HCEC 1CT (cell line): ENCODE measurements at regions not wholly inside any gene's neighbourhood (a gene's known extent, or its start where the extent isn't known, plus 50 kb on each side); places are given as distances from the start of the nearest gene placed in this dataset.
A peak's percentile ranks its signal among the peaks of the same experiment; 100 is the strongest.

ENCODE experiments used
- DNase-seq: peaks from one replicate; pipeline ENCODE4 v3.0.0-alpha.2; 2017

GRCh38 chr5:20266066-20266465, 278.1 kb upstream of the CDH18 start:
- no peak for DNase-seq

- DNase-seq = no peak
Measured at GRCh38 chr5:20262896-20263295, 274.9 kb upstream of the CDH18 start.

- no peak for DNase-seq
Measured at GRCh38 chr5:20254748-20255147, 266.7 kb upstream of the CDH18 start.

- DNase-seq = peak; percentile 32
Measured at GRCh38 chr5:20248118-20248517, 260.1 kb upstream of the CDH18 start.

- DNase-seq = no peak
Measured at GRCh38 chr5:20245432-20245974, 257.5 kb upstream of the CDH18 start.

GRCh38 chr5:20241351-20241750, 253.4 kb upstream of the CDH18 start:
- no peak for DNase-seq

- peak; percentile 25 for DNase-seq
Measured at GRCh38 chr5:20231040-20231439, 243.0 kb upstream of the CDH18 start.

GRCh38 chr5:20230010-20230409, 242.0 kb upstream of the CDH18 start:
- DNase-seq = no peak

- no peak for DNase-seq
Measured at GRCh38 chr5:20229303-20230005, 241.5 kb upstream of the CDH18 start.

GRCh38 chr5:20224966-20225365, 237.0 kb upstream of the CDH18 start:
- DNase-seq = no peak

GRCh38 chr5:20224046-20224445, 236.0 kb upstream of the CDH18 start:
- DNase-seq = no peak

- DNase-seq = no peak
Measured at GRCh38 chr5:20223451-20223850, 235.5 kb upstream of the CDH18 start.

- no peak for DNase-seq
Measured at GRCh38 chr5:20215257-20215656, 227.3 kb upstream of the CDH18 start.

GRCh38 chr5:20213803-20214202, 225.8 kb upstream of the CDH18 start:
- peak; percentile 13 for DNase-seq

- DNase-seq = no peak
Measured at GRCh38 chr5:20212701-20213100, 224.7 kb upstream of the CDH18 start.

GRCh38 chr5:20166456-20166855, 178.5 kb upstream of the CDH18 start:
- no peak for DNase-seq

GRCh38 chr5:20158006-20158405, 170.0 kb upstream of the CDH18 start:
- DNase-seq = no peak

- DNase-seq = peak; percentile 41
Measured at GRCh38 chr5:20157089-20157488, 169.1 kb upstream of the CDH18 start.

- peak; percentile 6 for DNase-seq
Measured at GRCh38 chr5:20145240-20145639, 157.2 kb upstream of the CDH18 start.

GRCh38 chr5:20129501-20129900, 141.5 kb upstream of the CDH18 start:
- DNase-seq = no peak

GRCh38 chr5:20128343-20128742, 140.3 kb upstream of the CDH18 start:
- no peak for DNase-seq

- no peak for DNase-seq
Measured at GRCh38 chr5:20114526-20114925, 126.5 kb upstream of the CDH18 start.

GRCh38 chr5:20113931-20114330, 125.9 kb upstream of the CDH18 start:
- DNase-seq = no peak

- no peak for DNase-seq
Measured at GRCh38 chr5:20113031-20113715, 125.2 kb upstream of the CDH18 start.
